ENCODE measurements at regions not wholly inside any gene's neighbourhood (a gene's known extent, or its start where the extent isn't known, plus 50 kb on each side); places are given as distances from the start of the nearest gene placed in this dataset.

GRCh38 chr9:106432631-106433030 lies 430.3 kb upstream of the ZNF462 start (continued):
- no peak for TF ChIP-seq CHD7 (IDR thresholded peaks at IDR 0.05; ENCODE audit: insufficient replicate concordance, low read length)
- no peak for TF ChIP-seq SP1 (IDR thresholded peaks at IDR 0.05; ENCODE audit: low read depth, low read length)
- no peak for TF ChIP-seq ASH2L (IDR thresholded peaks at IDR 0.05; ENCODE audit: low read length)
- TF ChIP-seq HDAC6 (IDR thresholded peaks at IDR 0.05; ENCODE audit: low read depth, low read length) = no peak
- TF ChIP-seq SIRT6 (IDR thresholded peaks at IDR 0.05; ENCODE audit: low read length) = no peak
- no peak for TF ChIP-seq YY1 (IDR thresholded peaks at IDR 0.05; ENCODE audit: low read depth, low read length)
- TF ChIP-seq EP300 (IDR thresholded peaks at IDR 0.05; ENCODE audit: borderline replicate concordance in 1 of 2, low read depth in 2 of 2, low read length in 2 of 2) = no peak
- TF ChIP-seq RFX5 (IDR thresholded peaks at IDR 0.05; ENCODE audit: borderline replicate concordance, low read depth, low read length) = no peak
- TF ChIP-seq PHF8 (conservative IDR thresholded peaks at IDR 0.05; ENCODE audit: low read depth, low read length) = no peak
- TF ChIP-seq BRCA1 (IDR thresholded peaks at IDR 0.05; ENCODE audit: low read depth, low read length) = no peak

All from H1 (cell line).